NB4 (cell line): ENCODE measurements at regions not wholly inside any gene's neighbourhood (a gene's known extent, or its start where the extent isn't known, plus 50 kb on each side); places are given as distances from the start of the nearest gene placed in this dataset.

Experiments used
- CTCF ChIP-seq: IDR thresholded peaks from one replicate; pipeline ENCODE4 v1.5.1; 2012; ENCODE audit warnings: low read depth, low read length
- POLR2A ChIP-seq: IDR thresholded peaks from 2 replicates; pipeline ENCODE4 v1.6.1; 2011; ENCODE audit warnings: mild to moderate bottlenecking; ENCODE audit not compliant: insufficient read length; ENCODE audit errors: extremely low read depth

- TF ChIP-seq CTCF (no peak), POLR2A (no peak)
Observed at GRCh38 chr18:22318745-22319407, 98.8 kb downstream of the CTAGE1 start.
